ENCODE measurements at regions not wholly inside any gene's neighbourhood (a gene's known extent, or its start where the extent isn't known, plus 50 kb on each side); places are given as distances from the start of the nearest gene placed in this dataset.
"Not testable (repeated sequence)": the region's sequence is repeated elsewhere in the genome, so short reads cannot be mapped to it uniquely, and the experiment has no call there.

GRCh38 chr9:62526306-62526705 lies 1336.5 kb downstream of the SPATA31A7 start:
- not testable (repeated sequence) for TF ChIP-seq CTCF (IDR thresholded peaks at IDR 0.05; ENCODE audit: low read length); EZH2 (optimal IDR thresholded peaks at IDR 0.05; ENCODE audit: low read depth, low read length); EZH2phosphoT487 (IDR thresholded peaks at IDR 0.05; ENCODE audit: low read length)

Measured in MM.1S (cell line).